Skin epidermis (tissue), 12 donors: ENCODE measurements at regions not wholly inside any gene's neighbourhood (a gene's known extent, or its start where the extent isn't known, plus 50 kb on each side); places are given as distances from the start of the nearest gene placed in this dataset.

Source experiments
- H3K27ac ChIP-seq, 21 experiments: fragments of 200-600 bp; sonication (generic) in 11 of 21; one replicate each; pipeline ENCODE4 v1.5.0; 2020; ENCODE audit warnings: mild to moderate bottlenecking in 3 of 21, inconsistent platforms in 2 of 21, moderate library complexity in 2 of 21
- H3K4me3 ChIP-seq, 7 experiments: fragments of 200-600 bp; sonication (generic) in 2 of 7; one replicate each; pipeline ENCODE4 v1.5.0; 2020; ENCODE audit warnings: inconsistent platforms in 2 of 7, mild to moderate bottlenecking in 2 of 7, moderate library complexity in 1 of 7

DNA sequence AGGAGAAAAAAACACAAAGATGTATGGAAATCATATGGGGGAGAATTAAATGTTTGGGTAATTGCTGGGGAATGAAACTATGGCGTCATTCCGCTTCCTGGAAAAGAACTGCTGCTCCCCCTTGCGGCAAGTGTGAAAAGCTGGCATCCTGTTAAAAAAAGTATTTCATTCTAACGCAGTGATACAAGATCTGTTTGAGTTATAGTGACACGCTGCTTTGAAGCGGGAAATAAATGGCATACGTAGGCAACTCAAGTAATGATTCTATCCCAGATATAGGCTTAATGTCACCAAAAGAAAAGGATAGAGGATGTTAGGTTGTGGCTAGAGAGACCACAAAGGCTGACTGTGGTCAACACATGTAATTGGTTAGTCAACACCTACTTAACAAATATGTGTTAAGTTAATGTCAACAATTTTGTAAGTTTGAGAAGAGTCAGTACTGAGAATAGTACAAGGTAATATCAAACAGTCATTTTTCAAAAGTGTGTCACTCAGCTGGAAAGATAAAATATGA lies 70.2 kb upstream of the ALDH1A1 start:
- H3K27ac ChIP-seq = peak overlapping the region in 1 of 21 experiments; percentile 50
- H3K4me3 ChIP-seq = no peak overlapping the region

DNA sequence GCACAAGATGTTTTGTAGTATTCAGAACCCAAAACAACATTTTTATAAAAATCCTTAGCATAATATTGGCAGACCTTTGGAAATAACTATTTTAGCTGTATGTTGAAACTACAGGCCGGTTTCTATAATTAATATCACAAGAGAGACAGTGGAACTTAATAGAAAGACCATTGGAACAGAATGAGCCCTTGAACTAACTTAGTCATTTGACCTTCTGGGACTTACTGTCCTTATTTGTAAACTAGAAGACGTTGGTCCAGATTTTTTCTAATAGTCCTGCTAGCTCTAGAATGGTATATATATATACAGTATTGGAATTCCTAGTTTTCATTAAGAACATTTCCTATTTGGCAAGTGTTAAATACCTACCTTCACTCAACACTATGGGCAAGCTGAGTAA lies 69.5 kb upstream of the ALDH1A1 start:
- Histone ChIP-seq H3K4me3 (no peak overlapping the region), H3K27ac (no peak overlapping the region)

DNA sequence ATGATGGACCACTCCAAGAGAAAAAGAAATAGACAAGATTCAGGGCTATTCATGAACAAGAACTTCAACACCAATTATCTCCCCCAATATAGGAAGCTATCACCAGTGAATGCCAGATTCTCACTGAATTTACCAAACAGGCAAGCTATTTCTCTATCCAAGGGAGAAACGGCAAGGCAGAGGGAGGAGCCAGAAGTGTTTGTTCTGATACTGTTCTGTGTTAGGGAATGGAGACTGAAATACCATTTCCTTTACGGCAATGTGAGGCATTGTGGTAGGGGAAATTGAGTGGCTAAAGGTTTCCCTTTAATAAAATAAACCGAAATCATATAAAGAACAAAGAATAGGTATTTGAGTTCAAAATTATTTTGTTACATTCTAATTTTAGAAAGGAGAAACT lies 68.0 kb upstream of the ALDH1A1 start:
- no peak overlapping the region for H3K27ac ChIP-seq
- H3K4me3 ChIP-seq = no peak overlapping the region

GRCh38 chr9:73014011-73014410 lies 61.2 kb upstream of the ALDH1A1 start:
- Histone ChIP-seq H3K27ac (no peak overlapping the region), H3K4me3 (no peak overlapping the region)

DNA sequence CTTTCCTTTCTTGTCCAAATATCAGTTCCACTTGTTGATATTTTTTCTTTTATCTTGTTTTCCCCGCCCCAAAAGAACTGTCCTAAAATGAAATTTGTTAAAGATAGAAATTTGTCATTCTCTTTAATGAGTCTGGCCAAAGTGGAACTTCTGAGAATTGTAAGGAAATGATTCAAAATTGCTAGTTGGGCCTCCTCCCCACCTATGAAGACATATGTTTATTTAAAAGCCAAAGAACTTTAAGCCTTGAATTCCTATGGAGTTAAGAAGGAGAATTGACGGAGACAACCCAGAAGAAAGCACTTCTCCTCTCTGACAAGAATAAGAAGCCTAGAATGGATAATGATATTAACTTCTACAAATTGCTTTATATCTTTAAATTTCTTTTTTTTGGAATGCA lies 59.1 kb upstream of the ALDH1A1 start:
- Histone ChIP-seq H3K4me3 (no peak overlapping the region), H3K27ac (peak overlapping the region in 3 of 21 experiments; percentile 16 to 56 (median 53))

DNA sequence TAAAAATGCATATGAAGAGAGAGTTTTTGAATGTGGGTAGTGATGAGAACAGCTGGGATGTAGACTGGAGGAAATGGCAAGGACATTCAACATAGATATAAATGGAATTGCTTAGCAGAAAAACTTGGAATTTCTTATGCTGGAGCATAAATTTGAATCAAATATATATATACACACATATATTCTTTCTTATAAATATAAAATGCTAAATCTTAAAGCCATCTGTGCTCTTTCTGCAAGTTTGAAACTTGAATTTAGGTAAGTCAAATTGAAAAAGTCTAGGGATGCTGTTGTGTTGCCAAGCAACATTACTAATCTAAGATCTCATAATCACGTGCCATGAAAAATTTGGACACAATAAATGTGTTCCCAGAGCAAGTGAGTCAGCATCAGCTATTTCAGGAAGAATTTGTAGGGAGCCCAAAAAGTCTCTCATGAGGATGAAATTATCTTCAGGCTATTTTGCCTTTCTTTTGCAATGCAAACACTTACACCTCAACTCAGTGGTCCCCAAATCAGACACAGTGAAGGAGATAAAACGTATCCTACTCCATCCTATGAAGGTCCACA lies 58.4 kb upstream of the ALDH1A1 start:
- peak overlapping the region in 3 of 21 experiments; percentile 16 to 56 (median 53) for H3K27ac ChIP-seq
- H3K4me3 ChIP-seq = no peak overlapping the region

DNA sequence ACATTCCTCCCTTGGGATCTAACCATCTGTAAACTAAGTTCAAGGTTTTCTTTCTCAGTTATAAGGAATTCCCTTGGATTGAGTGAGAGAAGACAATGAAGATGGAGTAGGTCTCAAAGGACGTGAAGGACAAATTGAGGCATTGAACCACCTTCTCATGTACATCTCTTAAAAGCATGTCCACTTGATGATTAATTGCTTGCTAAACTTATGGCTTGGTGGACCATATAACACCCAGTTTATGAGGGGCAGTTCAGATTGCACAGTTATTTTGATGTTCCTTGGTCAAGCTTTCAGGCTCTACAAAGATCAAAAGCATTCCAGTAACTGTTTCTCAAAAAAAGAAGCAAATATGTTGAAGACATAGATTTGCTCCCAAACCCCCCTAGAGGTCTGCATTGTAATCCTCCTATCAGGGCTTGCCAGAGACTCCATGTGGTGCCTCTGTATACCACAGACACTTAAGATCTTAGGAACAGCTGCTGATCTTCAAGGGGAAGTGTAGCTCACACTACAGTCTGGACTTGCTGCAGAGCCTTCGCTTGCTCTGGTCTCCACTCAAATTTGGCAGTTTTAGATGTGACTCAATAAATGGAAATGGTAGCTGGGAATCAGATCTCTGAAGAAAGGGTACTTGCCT lies 56.9 kb upstream of the ALDH1A1 start:
- Histone ChIP-seq H3K4me3 (no peak overlapping the region), H3K27ac (no peak overlapping the region)

DNA sequence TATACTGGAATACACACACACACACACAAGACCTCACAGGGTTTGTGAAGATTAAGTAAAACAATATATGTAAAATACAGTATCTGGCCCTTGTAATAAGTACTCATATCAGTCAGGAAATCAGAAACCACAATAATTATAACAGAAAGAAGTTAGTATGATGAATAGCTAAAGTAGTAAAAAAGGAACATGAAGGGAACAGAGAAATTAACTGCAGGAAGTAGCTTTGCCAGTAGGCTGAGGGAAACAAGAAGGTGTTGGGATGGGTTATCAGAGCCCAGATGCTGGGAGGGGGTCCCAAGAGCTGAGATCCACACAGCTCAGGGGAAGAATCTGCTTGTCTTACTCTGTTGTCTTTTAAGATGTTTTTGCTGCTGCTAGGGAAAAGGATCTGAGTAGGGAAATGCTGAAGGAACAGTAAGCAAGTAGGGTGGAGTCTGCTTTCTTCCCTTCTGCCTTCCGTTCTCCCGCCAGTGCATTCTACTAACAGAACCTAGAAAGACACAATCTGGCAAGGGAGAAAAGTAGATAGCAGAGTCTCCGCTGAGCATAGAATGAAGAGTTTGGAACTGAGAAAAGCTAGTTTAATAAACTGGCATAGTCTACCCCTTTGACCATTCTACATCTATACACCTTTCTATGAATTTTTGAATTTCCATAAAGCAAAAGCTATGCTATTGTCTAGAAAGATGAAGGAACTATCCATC lies 55.3 kb upstream of the ALDH1A1 start:
- Histone ChIP-seq H3K27ac (no peak overlapping the region), H3K4me3 (no peak overlapping the region)

- Histone ChIP-seq H3K27ac (no peak overlapping the region), H3K4me3 (no peak overlapping the region)
Measured at GRCh38 chr9:73006986-73007385, 54.1 kb upstream of the ALDH1A1 start.
